GM18507 (cell line): ENCODE measurements at regions not wholly inside any gene's neighbourhood (a gene's known extent, or its start where the extent isn't known, plus 50 kb on each side); places are given as distances from the start of the nearest gene placed in this dataset.

Experiments used
- DNase-seq: peaks from one replicate; pipeline ENCODE4 v3.0.0; 2011; ENCODE audit warnings: low read depth; ENCODE audit not compliant: insufficient read length; ENCODE audit errors: extremely low spot score
- FAIRE-seq: peaks from 2 replicates; lab custom pipeline; 2011; peaks lifted over from hg19 to GRCh38; lab: Jason Lieb, UNC

GRCh38 chr11:80899381-80899780 is 1458.6 kb upstream of the TENM4 start:
- no peak for DNase-seq

GRCh38 chr11:80898910-80899309 is 1458.1 kb upstream of the TENM4 start:
- DNase-seq (no peak), FAIRE-seq (no peak)

More at GRCh38 chr11:80899381-80899780, 1458.6 kb upstream of the TENM4 start:
- FAIRE-seq, result peak; percentile 54

- no peak for DNase-seq
- no peak for FAIRE-seq
Observed at GRCh38 chr11:80886684-80887083, 1445.9 kb upstream of the TENM4 start.

- no peak for DNase-seq
- no peak for FAIRE-seq
Observed at GRCh38 chr11:80873310-80873999, 1432.6 kb upstream of the TENM4 start.

- FAIRE-seq (no peak), DNase-seq (no peak)
Observed at GRCh38 chr11:80872116-80872728, 1431.4 kb upstream of the TENM4 start.

DNA sequence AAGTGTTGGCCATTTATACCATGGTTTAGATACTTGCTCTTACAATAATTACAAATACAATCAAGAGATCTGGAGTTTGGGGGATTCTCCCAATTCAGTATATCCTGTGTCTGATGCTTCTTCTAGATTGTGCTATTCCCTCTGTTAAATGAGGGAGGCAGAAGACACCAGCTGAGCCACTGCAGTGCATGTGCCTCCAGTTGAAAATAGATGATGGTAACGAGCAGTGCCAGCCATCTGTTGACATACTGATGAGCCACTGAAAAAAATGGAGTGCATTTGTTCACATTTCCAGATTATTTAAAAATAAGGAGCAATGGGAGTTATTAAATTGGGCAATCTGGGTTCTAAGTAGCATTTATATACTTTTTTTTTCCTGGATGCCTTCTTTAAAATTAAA is 1428.0 kb upstream of the TENM4 start:
- FAIRE-seq, result no peak

DNA sequence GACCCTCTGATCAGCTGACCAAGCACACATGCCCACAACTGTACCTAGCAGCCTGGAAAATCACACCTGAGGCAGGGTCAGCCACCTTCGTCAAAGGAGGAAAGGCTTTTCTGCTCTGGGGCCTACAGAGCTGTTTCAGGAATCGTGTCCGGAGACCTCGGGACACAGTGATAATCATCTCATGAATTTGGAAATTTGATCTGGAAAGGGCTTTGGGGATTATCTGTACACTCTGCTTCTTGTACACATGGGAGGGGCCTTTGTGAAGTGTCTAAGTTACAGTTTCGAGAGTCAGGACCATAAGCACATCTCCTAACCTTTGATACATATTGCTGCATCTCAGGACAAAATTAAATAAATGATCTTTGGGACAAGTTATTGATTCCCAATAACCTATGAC is 1421.2 kb upstream of the TENM4 start:
- FAIRE-seq (no peak), DNase-seq (no peak)

More for the DNA sequence above, 1428.0 kb upstream of the TENM4 start:
- DNase-seq, result no peak

GRCh38 chr11:80861193-80861592 is 1420.4 kb upstream of the TENM4 start:
- DNase-seq, result no peak
- no peak for FAIRE-seq

DNA sequence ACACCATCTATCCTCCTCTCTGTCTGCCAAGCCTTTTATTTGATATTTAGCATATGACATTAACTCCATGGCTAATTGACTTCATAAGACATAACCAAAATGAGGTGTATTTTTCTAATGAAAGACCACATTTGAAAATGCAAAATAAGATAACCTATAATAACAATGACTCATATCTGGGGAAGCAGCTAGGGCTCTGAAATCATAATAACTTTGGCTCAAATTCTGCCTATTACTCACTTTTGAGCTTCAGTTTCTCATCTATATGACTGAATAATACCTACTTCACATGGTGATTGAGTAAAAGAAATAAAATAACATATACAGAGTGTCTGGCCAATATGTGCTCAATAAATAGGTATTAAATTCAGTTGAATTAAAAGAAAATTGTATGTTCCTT is 1419.8 kb upstream of the TENM4 start:
- DNase-seq (no peak), FAIRE-seq (no peak)

DNA sequence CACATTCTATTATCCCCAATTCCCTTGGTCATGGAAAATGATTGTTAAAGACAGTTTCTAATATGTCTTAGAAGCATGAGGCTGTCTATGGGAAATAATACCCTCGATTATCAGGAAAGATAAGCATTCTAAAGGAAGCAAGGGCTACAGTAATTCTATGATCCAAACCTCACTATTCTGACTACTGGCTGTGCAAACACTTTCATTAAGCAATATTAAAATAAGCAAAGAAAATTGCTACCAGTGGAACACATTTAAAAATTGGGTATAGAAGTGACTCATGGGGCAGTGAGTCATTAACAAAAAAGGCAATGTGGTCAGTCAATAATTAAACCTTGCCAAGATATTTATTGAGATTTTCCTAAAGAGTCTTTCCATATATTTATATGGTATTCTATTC is 1415.2 kb upstream of the TENM4 start:
- DNase-seq (no peak), FAIRE-seq (no peak)

DNA sequence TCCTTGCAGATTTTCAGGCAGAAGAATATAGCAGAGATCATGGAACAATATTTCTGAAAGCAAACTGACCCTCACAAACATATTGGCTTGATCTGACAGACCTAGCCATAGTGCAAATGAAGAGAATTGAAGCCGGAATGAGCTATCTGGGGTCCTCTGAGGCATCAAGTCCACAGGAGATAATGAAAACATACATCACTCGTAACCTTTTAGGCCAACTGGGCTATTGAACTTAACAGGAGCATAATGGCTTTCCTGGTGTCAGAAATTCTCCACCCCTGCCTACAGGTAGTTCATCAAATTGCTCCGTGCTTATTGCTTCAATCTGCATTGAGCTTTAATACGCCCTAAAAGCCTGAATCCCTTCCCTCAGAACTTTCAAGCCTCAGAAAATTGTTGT is 1414.6 kb upstream of the TENM4 start:
- FAIRE-seq, result no peak
- DNase-seq, result no peak

GRCh38 chr11:80849253-80849652 is 1408.4 kb upstream of the TENM4 start:
- FAIRE-seq (peak; percentile 86), DNase-seq (no peak)

GRCh38 chr11:80846979-80847378 is 1406.1 kb upstream of the TENM4 start:
- DNase-seq (peak; percentile 18), FAIRE-seq (peak; percentile 88)

DNA sequence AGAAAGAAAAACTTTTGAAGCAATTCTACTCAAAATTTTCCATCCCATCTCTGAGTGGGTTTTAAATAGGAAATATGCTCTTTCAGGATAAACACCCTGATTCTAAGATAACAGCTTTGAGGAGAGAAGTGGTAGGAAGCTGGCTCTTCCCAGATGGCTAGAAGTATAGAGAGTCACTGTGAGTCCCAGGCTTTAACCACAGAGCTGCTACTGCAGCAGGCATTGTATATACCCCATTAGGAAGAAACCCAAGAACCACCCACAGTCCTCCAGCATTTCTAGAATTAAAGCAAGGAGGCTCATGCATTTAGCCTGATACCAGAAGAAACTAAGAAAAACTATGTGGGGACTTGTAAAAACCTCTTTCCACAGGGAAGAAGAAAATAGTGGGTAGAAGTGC is 1405.6 kb upstream of the TENM4 start:
- no peak for FAIRE-seq

DNA sequence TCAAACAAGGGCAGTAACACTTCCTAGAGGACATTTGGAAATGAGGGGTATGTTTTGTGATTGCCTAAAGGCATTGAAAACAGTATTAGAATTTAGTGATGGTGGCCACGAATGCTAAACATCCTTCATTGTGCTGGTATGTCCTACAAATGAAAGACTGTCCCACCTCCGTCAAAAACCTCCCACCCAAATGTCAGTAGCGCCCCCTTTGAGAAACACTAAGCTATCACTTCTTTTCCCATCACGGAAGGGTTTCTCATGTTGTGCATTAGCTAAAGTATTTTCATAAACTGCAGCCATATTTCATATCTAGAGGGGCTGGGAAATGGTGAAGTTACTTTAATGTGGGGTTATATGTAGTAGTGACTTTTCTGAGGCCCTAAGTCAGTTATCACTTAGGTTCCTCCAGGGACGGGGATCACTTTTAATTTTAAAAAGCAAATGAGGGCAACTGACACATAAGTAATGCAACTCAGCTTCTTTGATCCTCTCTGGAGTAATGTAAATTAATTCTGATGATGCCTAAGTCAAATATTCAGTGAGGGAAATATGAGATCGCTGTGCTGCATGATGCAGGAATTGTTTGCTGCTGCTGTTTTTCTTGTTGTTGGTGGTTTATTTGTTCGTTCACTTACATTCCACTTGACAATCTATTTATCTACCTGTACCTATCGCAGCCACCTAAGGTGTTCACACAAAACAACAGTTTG is 1403.4 kb upstream of the TENM4 start:
- FAIRE-seq (peak; percentile 18), DNase-seq (no peak)

More for the DNA sequence above, 1405.6 kb upstream of the TENM4 start:
- DNase-seq, result no peak

- DNase-seq (no peak), FAIRE-seq (peak; percentile 24)
Observed at GRCh38 chr11:80843266-80843974, 1402.6 kb upstream of the TENM4 start.

DNA sequence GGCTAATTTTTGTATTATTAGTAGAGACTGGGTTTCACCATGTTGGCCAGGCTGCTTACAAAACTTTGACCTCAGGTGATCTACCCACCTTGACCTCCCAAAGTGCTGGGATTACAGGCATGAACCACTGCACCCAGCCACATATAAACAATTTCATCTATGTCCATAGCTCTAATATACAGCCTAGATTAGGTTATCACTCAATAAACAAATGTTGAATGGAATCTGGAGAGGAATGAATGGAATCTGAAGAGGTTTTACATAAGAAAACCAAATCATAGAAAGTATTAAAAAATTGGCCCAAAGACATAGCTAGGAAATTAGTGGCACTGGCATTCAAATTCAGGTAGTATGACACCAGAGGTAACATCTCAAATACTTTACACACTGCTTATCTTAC is 1401.4 kb upstream of the TENM4 start:
- no peak for FAIRE-seq
- no peak for DNase-seq

DNA sequence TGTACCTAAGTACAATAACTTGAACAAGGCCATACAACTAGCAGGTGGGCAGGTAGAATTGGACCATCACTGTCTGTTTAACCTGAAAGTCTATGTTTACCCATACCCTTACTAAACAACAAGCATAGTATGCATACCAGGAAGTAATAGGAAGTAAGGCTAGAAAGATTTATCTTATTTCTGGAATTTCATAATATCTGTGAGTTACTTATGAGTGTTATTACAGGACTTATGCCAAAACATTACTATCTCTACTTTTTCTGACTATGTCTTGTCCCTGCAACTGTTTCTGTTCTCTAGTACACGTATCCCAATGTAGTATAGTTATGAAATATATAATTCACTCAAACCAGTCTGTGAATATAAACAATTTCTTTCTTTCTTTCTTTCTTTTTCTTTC is 1400.8 kb upstream of the TENM4 start:
- DNase-seq, result no peak
- FAIRE-seq, result no peak

DNA sequence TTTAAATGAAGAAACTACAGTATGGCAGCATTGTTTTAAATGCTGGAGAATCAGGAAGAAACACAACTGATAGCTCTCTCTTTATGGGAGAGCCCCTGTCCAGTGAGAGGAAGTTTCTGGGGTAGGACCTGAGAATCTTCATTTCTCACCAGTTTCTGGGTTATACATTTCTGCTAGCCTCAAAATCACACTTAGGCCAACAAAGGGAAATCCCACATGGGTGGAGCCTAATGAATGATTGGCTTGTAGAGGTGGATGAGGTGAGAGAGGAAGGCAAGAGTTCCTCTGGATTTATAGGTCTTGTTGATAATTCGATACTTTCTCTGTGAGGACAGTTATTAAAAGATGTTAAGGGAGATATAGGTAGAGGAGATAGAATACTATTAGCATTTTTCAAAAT is 1397.3 kb upstream of the TENM4 start:
- DNase-seq, result no peak
- peak; percentile 78 for FAIRE-seq

DNA sequence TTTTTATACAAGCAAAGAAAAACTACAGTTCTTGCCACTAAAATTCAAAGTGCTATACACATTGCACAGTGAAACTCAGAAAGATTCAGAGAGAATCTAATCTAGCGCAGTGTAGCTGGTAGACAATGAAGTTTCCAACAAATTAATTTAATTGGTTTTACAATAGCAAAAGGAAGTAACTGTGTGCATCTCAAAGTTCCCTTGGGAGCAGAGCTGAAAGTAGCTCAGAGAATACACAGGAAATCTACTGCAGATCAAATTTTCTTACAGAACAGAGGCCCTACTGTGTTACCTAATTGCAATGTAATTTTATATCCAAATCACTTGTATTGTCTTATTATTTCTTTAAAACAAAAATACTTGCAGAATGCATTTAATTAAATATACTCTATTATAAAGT is 1396.2 kb upstream of the TENM4 start:
- DNase-seq (no peak), FAIRE-seq (no peak)
